T-cell (primary cell): ENCODE measurements at regions not wholly inside any gene's neighbourhood (a gene's known extent, or its start where the extent isn't known, plus 50 kb on each side); places are given as distances from the start of the nearest gene placed in this dataset.

Source experiments
- ATAC-seq, 4 experiments: fragments of 200-7000 bp in 3 of 4; fragments of 150-1000 bp in 1 of 4; cut with Tn5 transposase; replicated peaks in 1 of 4; 1 replicate in 3 of 4; 2 replicates in 1 of 4; pipeline ENCODE4 v1.10.0; 2021; ENCODE audit warnings: moderate library complexity in 3 of 4, mild to moderate bottlenecking in 2 of 4, moderate number of reproducible peaks in 1 of 4
- CTCF ChIA-PET, 2 donors: fragments of 300-600 bp; sonication (Branson Sonifier 250); formaldehyde crosslinking; loops; one replicate each; lab custom pipeline; 2022; ENCODE audit warnings: antibody characterized with exemption in 2 of 2; lab: Charles Lee
- POLR2A ChIA-PET, 2 donors: fragments of 300-600 bp; sonication (Branson Sonifier 250); formaldehyde crosslinking; loops; one replicate each; lab custom pipeline; 2022; ENCODE audit warnings: antibody characterized with exemption in 2 of 2; lab: Charles Lee
- DNase-seq, 35 experiments: peaks; one replicate each; pipeline versions ENCODE4 v3.0.0 to v3.0.0-alpha.2; 2013 to 2023
- H3K27ac ChIP-seq: one replicate; pipeline ENCODE4 v1.5.1; 2013; ENCODE audit warnings: low read length
- H3K27me3 ChIP-seq, 2 experiments: replicated peaks in 1 of 2; 1 replicate in 1 of 2; 2 replicates in 1 of 2; pipeline versions ENCODE4 v1.6.1 to v1.7.0; 2013; ENCODE audit warnings: low read length in 1 of 2, mixed read lengths in 1 of 2; ENCODE audit not compliant: control insufficient read depth in 2 of 2, insufficient read depth in 2 of 2; ENCODE audit errors: extremely low read depth in 1 of 2
- H3K36me3 ChIP-seq, 2 donors: 1 replicate in 1 of 2; 2 replicates in 1 of 2; pipeline versions ENCODE4 v1.6.1 to v1.7.0; 2013; ENCODE audit warnings: low read length in 1 of 2; ENCODE audit not compliant: control insufficient read depth in 2 of 2, insufficient read depth in 1 of 2; ENCODE audit errors: extremely low read depth in 1 of 2
- H3K4me1 ChIP-seq, 2 experiments: 1 replicate in 1 of 2; 2 replicates in 1 of 2; pipeline versions ENCODE4 v1.6.1 to v1.7.0; 2013; ENCODE audit warnings: low read length in 2 of 2, mixed read lengths in 1 of 2; ENCODE audit not compliant: insufficient read depth in 2 of 2, control insufficient read depth in 1 of 2; ENCODE audit errors: extremely low read depth in 1 of 2
- H3K4me3 ChIP-seq, 2 donors: 1 replicate in 1 of 2; 2 replicates in 1 of 2; pipeline versions ENCODE4 v1.5.1 to v1.7.0; 2013; ENCODE audit warnings: mild to moderate bottlenecking in 2 of 2, low read length in 1 of 2, moderate library complexity in 1 of 2; ENCODE audit not compliant: control insufficient read depth in 1 of 2; ENCODE audit errors: extremely low read depth in 1 of 2
- H3K9me3 ChIP-seq: 2 replicates; pipeline ENCODE4 v1.7.0; 2013
- H3K27ac Mint-ChIP-seq, 2 donors: one replicate each; pipeline ENCODE4 v1.8.0; 2020 to 2021; ENCODE audit warnings: mild to moderate bottlenecking in 2 of 2, mixed read lengths in 2 of 2
- H3K27me3 Mint-ChIP-seq, 2 donors: one replicate each; pipeline ENCODE4 v1.8.0; 2021 to 2022; ENCODE audit warnings: mixed read lengths in 2 of 2
- H3K36me3 Mint-ChIP-seq: one replicate; pipeline ENCODE4 v1.8.0; 2021; ENCODE audit warnings: mixed read lengths
- H3K4me1 Mint-ChIP-seq, 3 donors: one replicate each; pipeline ENCODE4 v1.8.0; 2020 to 2022; ENCODE audit warnings: mixed read lengths in 3 of 3, mild to moderate bottlenecking in 1 of 3
- H3K4me3 Mint-ChIP-seq, 3 donors: one replicate each; pipeline ENCODE4 v1.8.0; 2020 to 2022; ENCODE audit warnings: mild to moderate bottlenecking in 3 of 3, mixed read lengths in 3 of 3, moderate library complexity in 3 of 3
- H3K9me3 Mint-ChIP-seq, 3 donors: one replicate each; pipeline ENCODE4 v1.8.0; 2020 to 2022; ENCODE audit warnings: mixed read lengths in 3 of 3
- WGBS: methylation state at CpG from one replicate; pipeline ENCODE4 v1.1.5; 2013; ENCODE audit warnings: missing lambda C conversion rate; ENCODE audit not compliant: insufficient coverage; 5-methylcytosine and 5-hydroxymethylcytosine counted together

DNA sequence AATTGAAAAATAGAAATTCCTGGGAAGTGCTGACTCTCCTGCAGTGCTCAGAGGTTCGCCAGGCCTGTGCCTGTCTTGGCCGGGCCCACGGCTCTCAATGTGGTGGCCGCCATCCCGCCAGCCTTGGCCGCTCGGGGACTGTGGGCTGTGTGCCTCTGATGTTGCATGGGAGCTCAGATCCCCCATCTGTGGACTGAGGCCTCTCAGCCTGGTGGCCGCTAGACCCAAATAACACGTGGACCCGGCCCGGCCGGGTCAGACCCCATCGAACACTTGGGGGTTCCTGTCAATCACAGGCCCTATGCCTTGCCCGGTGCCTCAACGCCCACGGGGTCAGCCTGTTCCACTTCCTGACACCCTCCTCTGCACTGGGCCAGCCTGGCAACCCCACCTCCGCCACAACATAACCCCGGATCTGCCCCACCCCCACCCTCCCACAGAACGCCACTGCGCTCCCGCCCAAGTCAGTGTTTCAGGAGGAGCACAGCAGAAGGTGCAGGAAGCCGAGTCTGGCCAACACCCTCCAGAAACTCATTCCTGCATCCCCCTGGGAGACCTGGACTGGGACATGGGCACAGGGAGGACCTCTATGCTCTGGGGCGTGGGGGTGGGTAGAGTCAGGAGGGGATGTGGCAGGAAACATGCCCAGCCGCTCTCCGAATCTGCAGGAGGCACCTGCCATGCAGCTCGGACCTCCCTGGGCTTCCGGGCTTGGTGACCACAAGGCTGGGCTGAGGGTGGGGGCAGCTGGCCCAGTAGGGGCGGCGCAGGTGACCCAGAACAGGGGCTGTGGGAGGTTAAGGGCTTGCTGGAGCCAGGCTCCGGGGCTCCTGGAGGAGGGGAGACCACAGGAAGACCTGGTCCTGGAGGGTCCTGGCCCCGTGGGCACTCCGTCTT lies 98.7 kb upstream of the BHLHE23 start:
- Histone ChIP-seq H3K27ac (no peak overlapping the region), H3K27me3 (no peaks in the 10 kb centered on the region), H3K4me3 (no peak overlapping the region), H3K9me3 (no peaks in the 10 kb centered on the region), H3K36me3 (no peaks in the 10 kb centered on the region), H3K4me1 (peaks cover 0 to 11% of the 10 kb centered on the region in 2 experiments)
- 79% methylated on average over 22 of the region's 32 CpGs for WGBS
- DNase-seq (no peak), ATAC-seq (no peak)
- POLR2A ChIA-PET, result no interaction called here
- H3K36me3 Mint-ChIP-seq, result no peaks in the 10 kb centered on the region
- CTCF ChIA-PET, result no interaction called here
- H3K4me1 Mint-ChIP-seq, result peaks cover 0 to 5% (median 2%) of the 10 kb centered on the region in 3 donors
- H3K4me3 Mint-ChIP-seq, result no peak overlapping the region
- H3K9me3 Mint-ChIP-seq, result peaks cover 2 to 4% (median 4%) of the 10 kb centered on the region in 3 donors
- H3K27me3 Mint-ChIP-seq, result no peaks in the 10 kb centered on the region
- no peak overlapping the region for H3K27ac Mint-ChIP-seq

DNA sequence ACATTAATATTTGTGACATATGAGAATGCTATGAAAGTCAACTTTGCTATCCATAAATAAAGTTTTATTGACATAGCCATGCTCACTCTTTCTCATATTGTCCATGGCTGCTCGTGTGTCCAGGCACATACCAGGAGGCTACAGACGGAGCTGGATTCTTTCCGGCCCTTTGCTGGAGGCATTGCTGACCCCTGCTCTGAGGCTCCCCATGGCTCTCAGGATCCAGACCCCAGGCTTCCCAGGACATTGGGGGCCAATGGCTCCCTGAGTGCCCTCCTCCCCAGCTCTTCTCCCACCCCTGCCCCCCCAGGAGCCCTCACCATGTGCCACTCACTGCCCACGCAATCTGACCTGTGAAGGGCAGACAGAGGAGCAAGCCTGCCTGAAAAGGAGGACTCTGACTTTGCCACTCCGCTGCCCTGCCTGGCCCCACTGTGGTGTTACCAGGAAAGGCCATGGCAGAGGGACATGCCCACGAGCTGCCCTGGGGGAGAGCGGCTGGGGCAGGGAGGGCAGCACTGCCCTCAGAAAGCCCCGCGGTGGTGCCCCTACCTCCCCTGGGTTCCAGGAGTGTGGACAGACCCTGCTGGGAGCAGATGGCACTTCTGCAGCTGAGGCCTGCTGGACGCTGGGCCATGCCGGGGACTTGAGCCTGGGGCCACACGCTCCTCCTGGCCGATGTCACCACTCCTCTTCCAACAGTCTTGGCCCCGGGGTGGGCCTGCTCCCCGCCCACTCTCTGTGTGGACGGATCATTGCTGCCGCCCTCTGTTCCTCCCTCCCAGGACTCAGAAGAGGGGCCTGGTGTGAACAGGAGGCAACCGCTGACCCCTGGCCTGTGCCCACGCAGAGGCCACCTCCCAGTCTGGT lies 97.8 kb upstream of the BHLHE23 start:
- ChIA-PET POLR2A (no interaction called here), CTCF (no interaction called here)

DNA sequence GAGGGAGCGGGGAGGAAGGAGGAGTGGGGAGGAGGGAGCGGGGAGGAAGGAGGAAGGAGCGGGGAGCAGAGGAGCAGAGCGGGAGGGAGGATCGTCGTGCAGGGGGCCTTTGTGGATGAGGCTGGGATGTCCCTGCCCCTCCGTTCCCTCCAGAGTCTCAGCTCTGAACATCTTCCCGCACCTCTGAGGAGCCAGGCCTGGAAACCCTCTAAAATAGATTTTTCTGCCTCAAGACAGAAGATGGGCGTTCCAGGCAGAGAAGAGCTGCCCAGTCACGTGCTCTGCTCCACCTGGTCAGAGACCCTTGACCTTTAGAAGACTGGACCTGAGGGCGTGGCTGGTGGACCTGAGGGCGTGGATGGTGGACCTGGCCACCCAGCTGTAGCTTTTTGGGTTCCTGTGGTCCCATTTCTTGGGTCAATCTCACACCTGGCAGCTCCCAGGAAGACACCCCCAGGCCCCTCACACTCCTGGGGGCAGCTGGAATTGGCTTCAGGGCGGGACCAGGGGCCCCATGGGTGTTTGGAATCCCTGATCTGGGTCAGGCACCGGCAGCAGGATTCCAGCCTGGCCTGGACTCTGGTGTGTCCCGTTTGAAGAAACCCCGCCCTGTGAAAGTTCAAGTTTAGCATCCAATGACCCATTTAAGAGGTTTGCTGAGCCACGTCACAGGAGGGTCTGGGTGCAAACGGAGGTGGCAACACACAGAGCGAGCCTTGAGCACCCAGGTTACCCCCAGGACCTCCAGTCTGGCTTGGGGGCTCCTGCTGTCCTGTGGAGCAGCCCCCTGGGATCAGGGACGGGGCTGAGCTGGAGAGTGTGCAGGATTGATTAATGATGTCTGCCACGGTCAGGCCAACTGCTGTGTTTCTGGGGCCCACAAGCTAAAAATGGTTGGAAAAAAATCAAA lies 96.9 kb upstream of the BHLHE23 start:
- peak overlapping the region in 1 of 2 donors; percentile 39 for H3K27ac Mint-ChIP-seq
- H3K27me3 Mint-ChIP-seq, result no peaks in the 10 kb centered on the region
- no peaks in the 10 kb centered on the region for H3K9me3 ChIP-seq
- ATAC-seq, result no peak
- no peak overlapping the region for H3K4me3 ChIP-seq
- ChIA-PET POLR2A (no interaction called here), CTCF (no interaction called here)
- peak overlapping the region in 2 of 3 donors; percentile 37 to 81 for H3K4me3 Mint-ChIP-seq
- WGBS, result 75% methylated on average over 14 of the region's 21 CpGs
- no peaks in the 10 kb centered on the region for H3K36me3 Mint-ChIP-seq
- peak in 16 of 35 experiments; percentile 5 to 41 (median 24) for DNase-seq
- H3K4me1 Mint-ChIP-seq, result peaks cover 0 to 5% (median 2%) of the 10 kb centered on the region in 3 donors
- H3K36me3 ChIP-seq, result no peaks in the 10 kb centered on the region
- peaks cover 0 to 11% of the 10 kb centered on the region in 2 experiments for H3K4me1 ChIP-seq
- no peaks in the 10 kb centered on the region for H3K27me3 ChIP-seq
- peaks cover 0 to 4% (median 2%) of the 10 kb centered on the region in 3 donors for H3K9me3 Mint-ChIP-seq
- H3K27ac ChIP-seq, result no peak overlapping the region

More for the DNA sequence above, 97.8 kb upstream of the BHLHE23 start:
- Histone ChIP-seq H3K9me3 (no peaks in the 10 kb centered on the region), H3K27ac (no peak overlapping the region), H3K4me3 (no peak overlapping the region), H3K27me3 (no peaks in the 10 kb centered on the region), H3K4me1 (peaks cover 0 to 11% of the 10 kb centered on the region in 2 experiments), H3K36me3 (no peaks in the 10 kb centered on the region)
- Mint-ChIP-seq H3K27ac (peak overlapping the region in 1 of 2 donors; percentile 39), H3K4me1 (peaks cover 0 to 5% (median 2%) of the 10 kb centered on the region in 3 donors), H3K27me3 (no peaks in the 10 kb centered on the region), H3K9me3 (peaks cover 0 to 4% (median 2%) of the 10 kb centered on the region in 3 donors), H3K4me3 (peak overlapping the region in 1 of 3 donors; percentile 81), H3K36me3 (no peaks in the 10 kb centered on the region)
- 88% methylated on average over 18 of the region's 19 CpGs for WGBS
- no peak for DNase-seq
- ATAC-seq, result no peak

DNA sequence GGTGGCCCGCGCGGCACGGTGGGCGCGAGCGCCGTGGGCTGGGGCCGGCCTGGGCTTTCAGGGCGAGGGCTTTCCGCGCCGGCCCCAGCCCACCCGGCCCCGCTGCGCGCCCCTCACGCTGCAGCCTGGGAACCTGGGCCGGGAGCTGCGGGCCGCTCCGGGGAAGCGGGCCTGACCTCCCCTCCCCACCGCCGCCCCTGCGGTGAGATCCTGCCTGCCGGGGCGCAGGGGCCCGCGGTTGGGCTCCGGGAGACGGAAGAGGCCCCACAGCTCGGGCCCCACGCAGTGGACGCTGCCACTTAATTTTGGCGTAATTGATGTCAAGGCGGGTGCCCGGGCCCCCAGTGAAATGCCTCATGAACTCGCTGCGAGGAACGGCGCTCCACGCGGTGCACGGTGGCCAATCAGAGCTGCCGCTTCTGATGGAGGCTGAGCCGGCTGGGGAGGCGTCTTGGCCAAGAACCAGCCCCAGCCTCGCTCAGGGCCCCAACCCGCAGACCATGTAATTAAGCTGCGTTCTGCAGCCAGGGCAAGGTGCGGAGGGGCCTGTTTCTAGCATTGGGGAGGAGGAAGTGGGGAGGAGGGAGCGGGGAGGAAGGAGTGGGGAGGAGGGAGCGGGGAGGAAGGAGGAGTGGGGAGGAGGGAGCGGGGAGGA lies 96.1 kb upstream of the BHLHE23 start:
- H3K27me3 ChIP-seq, result peaks cover 0 to 2% of the 10 kb centered on the region in 2 experiments
- H3K36me3 ChIP-seq, result no peaks in the 10 kb centered on the region
- H3K27ac ChIP-seq, result peak overlapping the region; percentile 68
- H3K4me1 Mint-ChIP-seq, result peaks cover 0 to 5% (median 2%) of the 10 kb centered on the region in 3 donors
- H3K27me3 Mint-ChIP-seq, result no peaks in the 10 kb centered on the region
- H3K4me1 ChIP-seq, result peaks cover 0 to 11% of the 10 kb centered on the region in 2 experiments
- H3K9me3 ChIP-seq, result no peaks in the 10 kb centered on the region
- H3K4me3 Mint-ChIP-seq, result peak overlapping the region; percentile 81 to 86 (median 82)
- H3K9me3 Mint-ChIP-seq, result no peaks in the 10 kb centered on the region
- CTCF ChIA-PET, result no interaction called here
- H3K27ac Mint-ChIP-seq, result peak overlapping the region; percentile 89 to 92
- H3K36me3 Mint-ChIP-seq, result no peaks in the 10 kb centered on the region
- H3K4me3 ChIP-seq, result peak overlapping the region; percentile 32 to 53
- ATAC-seq (peak; percentile 61 to 72 (median 68)), DNase-seq (peak; percentile 43 to 78 (median 62))
- POLR2A ChIA-PET, result no interaction called here
- 2% methylated on average over 55 of the region's 55 CpGs for WGBS

DNA sequence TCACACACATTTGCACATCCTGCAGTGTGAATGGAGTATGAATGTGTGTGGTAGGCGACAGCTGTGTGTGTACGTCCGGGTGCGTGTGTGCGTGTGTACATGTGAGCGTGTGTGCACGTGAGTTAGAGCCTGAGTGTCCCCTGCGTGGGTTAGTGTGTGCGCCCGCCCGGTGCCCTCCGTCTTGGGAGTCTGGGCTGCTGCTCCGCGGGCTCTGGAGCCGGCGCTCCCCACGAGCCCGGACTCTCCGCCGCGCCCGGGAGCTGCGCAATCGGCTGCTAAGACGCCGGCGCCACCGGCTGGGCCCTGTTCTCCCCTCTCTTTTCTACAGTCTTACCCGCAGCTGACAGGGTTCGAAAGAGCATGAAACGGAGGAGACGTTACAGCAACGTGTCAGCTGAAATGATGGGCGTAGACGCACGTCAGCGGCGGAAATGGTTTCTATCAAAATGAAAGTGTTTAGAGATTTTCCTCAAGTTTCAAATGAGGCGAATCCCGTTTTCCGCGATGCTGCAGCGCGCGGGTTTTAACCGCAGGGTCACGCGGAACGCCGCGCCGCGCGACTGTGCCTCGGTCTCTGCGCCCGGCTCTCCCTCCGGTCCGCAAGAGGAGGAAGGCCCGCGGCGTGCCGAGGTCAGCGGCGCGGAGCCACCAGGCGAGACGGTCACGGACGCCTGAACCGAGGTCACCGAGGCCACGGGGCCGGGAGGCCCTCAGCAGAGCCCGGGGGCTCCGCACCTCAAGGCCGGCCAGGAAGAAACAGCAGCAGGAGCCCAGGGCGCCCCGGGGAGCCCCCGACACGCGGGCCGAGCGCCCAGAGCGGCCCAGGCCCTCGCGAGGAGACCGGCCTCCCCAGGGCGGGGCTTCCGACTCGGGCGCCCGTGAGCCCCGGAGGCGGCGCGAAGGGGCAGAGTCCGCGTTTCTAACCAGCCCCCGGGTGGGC lies 95.3 kb upstream of the BHLHE23 start:
- Histone ChIP-seq H3K4me3 (peak overlapping the region; percentile 74 to 75), H3K27me3 (peaks cover 0 to 7% of the 10 kb centered on the region in 2 experiments), H3K27ac (peak overlapping the region; percentile 90), H3K4me1 (peaks cover 0 to 11% of the 10 kb centered on the region in 2 experiments), H3K9me3 (no peaks in the 10 kb centered on the region), H3K36me3 (no peaks in the 10 kb centered on the region)
- ChIA-PET POLR2A (no interaction called here), CTCF (no interaction called here)
- peak; percentile 76 to 82 (median 78) for ATAC-seq
- Mint-ChIP-seq H3K4me3 (peak overlapping the region; percentile 83 to 92 (median 91)), H3K4me1 (peaks cover 0 to 5% (median 2%) of the 10 kb centered on the region in 3 donors), H3K36me3 (no peaks in the 10 kb centered on the region), H3K9me3 (no peaks in the 10 kb centered on the region), H3K27ac (peak overlapping the region; percentile 91 to 93), H3K27me3 (no peaks in the 10 kb centered on the region)
- DNase-seq, result peak; percentile 42 to 79 (median 59)
- under 1% methylated on average over 90 of the region's 100 CpGs for WGBS
